Breast epithelium (tissue), 4 donors: ENCODE measurements at regions not wholly inside any gene's neighbourhood (a gene's known extent, or its start where the extent isn't known, plus 50 kb on each side); places are given as distances from the start of the nearest gene placed in this dataset.

Experiments used
- DNase-seq, 2 donors: peaks; one replicate each; pipeline ENCODE4 v3.0.0-alpha.2; 2019; ENCODE audit warnings: low spot score in 2 of 2
- H3K27ac ChIP-seq, 2 donors: fragments of 200-600 bp; sonication (generic) in 1 of 2; one replicate each; pipeline ENCODE4 v1.5.1; 2016 to 2019; ENCODE audit warnings: mild to moderate bottlenecking in 1 of 2
- H3K27me3 ChIP-seq, 2 donors: fragments of 200-600 bp; sonication (generic) in 1 of 2; one replicate each; pipeline versions ENCODE4 v1.5.1 to v1.6.0; 2017 to 2019; ENCODE audit warnings: control low read depth in 1 of 2, mild to moderate bottlenecking in 1 of 2
- H3K36me3 ChIP-seq: fragments of 200-600 bp; one replicate; pipeline ENCODE4 v1.5.1; 2019
- H3K4me1 ChIP-seq, 2 donors: fragments of 200-600 bp; sonication (generic); one replicate each; pipeline ENCODE4 v1.5.1; 2016 to 2019; ENCODE audit warnings: control low read depth in 1 of 2
- H3K4me3 ChIP-seq, 3 donors: fragments of 200-600 bp; sonication (generic); 1 replicate in 2 of 3; 2 replicates in 1 of 3; pipeline ENCODE4 v1.5.1; 2016 to 2019; ENCODE audit warnings: mild to moderate bottlenecking in 3 of 3, moderate library complexity in 2 of 3
- H3K9me3 ChIP-seq, 2 donors: fragments of 200-600 bp; sonication (generic) in 1 of 2; one replicate each; pipeline ENCODE4 v1.5.1; 2016 to 2019; ENCODE audit warnings: control low read depth in 1 of 2
- CTCF ChIP-seq, 3 donors: fragments of 450-650 bp; IDR thresholded peaks; one replicate each; pipeline ENCODE4 v1.5.1; 2016 to 2017; ENCODE audit warnings: antibody characterized with exemption in 3 of 3, mild to moderate bottlenecking in 3 of 3, moderate library complexity in 3 of 3
- POLR2A ChIP-seq: fragments of 450-650 bp; IDR thresholded peaks from one replicate; pipeline ENCODE4 v1.6.1; 2016; ENCODE audit warnings: antibody characterized with exemption, mild to moderate bottlenecking, moderate library complexity
- POLR2AphosphoS5 ChIP-seq, 3 donors: sonication (generic); formaldehyde crosslinking; IDR thresholded peaks; one replicate each; pipeline ENCODE4 v1.6.1; 2017; ENCODE audit warnings: antibody characterized with exemption in 3 of 3
- intact Hi-C: fragments of 100-400 bp; cut with DNase I; formaldehyde crosslinking; loops from one replicate; pipeline ENCODE4 v1.15.1; 2023; ENCODE audit warnings: low total_unique reads

GRCh38 chr3:146929696-146930095 is 324.6 kb upstream of the PLSCR5 start:
- Histone ChIP-seq H3K4me1 (no peaks in the 10 kb centered on the region), H3K27me3 (no peaks in the 10 kb centered on the region), H3K36me3 (no peaks in the 10 kb centered on the region), H3K4me3 (no peak overlapping the region), H3K9me3 (no peaks in the 10 kb centered on the region), H3K27ac (no peak overlapping the region)
- DNase-seq = no peak
- TF ChIP-seq POLR2A (no peak), POLR2AphosphoS5 (IDR thresholded peaks at IDR 0.05) (no peak), CTCF (IDR thresholded peaks at IDR 0.05) (no peak)
- intact Hi-C loops = no loop called here

GRCh38 chr3:146928421-146929059 is 323.4 kb upstream of the PLSCR5 start:
- intact Hi-C loops = no loop called here
- TF ChIP-seq POLR2A (no peak), POLR2AphosphoS5 (IDR thresholded peaks at IDR 0.05) (no peak), CTCF (IDR thresholded peaks at IDR 0.05) (no peak)
- H3K9me3 ChIP-seq = no peaks in the 10 kb centered on the region
- no peaks in the 10 kb centered on the region for H3K36me3 ChIP-seq
- DNase-seq = no peak
- H3K4me1 ChIP-seq = no peaks in the 10 kb centered on the region
- no peak overlapping the region for H3K27ac ChIP-seq
- no peak overlapping the region for H3K4me3 ChIP-seq
- H3K27me3 ChIP-seq = no peaks in the 10 kb centered on the region

GRCh38 chr3:146921693-146922092 is 316.5 kb upstream of the PLSCR5 start:
- Histone ChIP-seq H3K4me3 (no peak overlapping the region), H3K36me3 (no peaks in the 10 kb centered on the region), H3K27me3 (no peaks in the 10 kb centered on the region), H3K27ac (no peak overlapping the region), H3K4me1 (no peaks in the 10 kb centered on the region), H3K9me3 (no peaks in the 10 kb centered on the region)
- TF ChIP-seq POLR2A (no peak), POLR2AphosphoS5 (IDR thresholded peaks at IDR 0.05) (no peak), CTCF (IDR thresholded peaks at IDR 0.05) (no peak)
- intact Hi-C loops = no loop called here
- no peak for DNase-seq

GRCh38 chr3:146914409-146914808 is 309.3 kb upstream of the PLSCR5 start:
- Histone ChIP-seq H3K9me3 (no peaks in the 10 kb centered on the region), H3K36me3 (no peaks in the 10 kb centered on the region), H3K27me3 (no peaks in the 10 kb centered on the region), H3K27ac (no peak overlapping the region), H3K4me3 (no peak overlapping the region), H3K4me1 (no peaks in the 10 kb centered on the region)
- no peak for TF ChIP-seq POLR2AphosphoS5 (IDR thresholded peaks at IDR 0.05)
- TF ChIP-seq CTCF (IDR thresholded peaks at IDR 0.05) = no peak
- no peak for TF ChIP-seq POLR2A
- no peak for DNase-seq
- intact Hi-C loops = loop anchor here (2.0 kb wide), 1 partner anchor 68 kb away; no protein-coding TSS in a partner anchor

GRCh38 chr3:146912241-146913015 is 307.3 kb upstream of the PLSCR5 start:
- H3K27ac ChIP-seq = no peak overlapping the region
- no peak for TF ChIP-seq POLR2A
- no peak for TF ChIP-seq CTCF (IDR thresholded peaks at IDR 0.05)
- no peak for TF ChIP-seq POLR2AphosphoS5 (IDR thresholded peaks at IDR 0.05)

More at GRCh38 chr3:146912241-146913015, 307.3 kb upstream of the PLSCR5 start:
- Histone ChIP-seq H3K9me3 (no peaks in the 10 kb centered on the region), H3K4me3 (no peak overlapping the region), H3K4me1 (no peaks in the 10 kb centered on the region), H3K27me3 (no peaks in the 10 kb centered on the region), H3K36me3 (no peaks in the 10 kb centered on the region)
- intact Hi-C loops = no loop called here
- DNase-seq = no peak
